COLO668 (cell line): ENCODE measurements at regions not wholly inside any gene's neighbourhood (a gene's known extent, or its start where the extent isn't known, plus 50 kb on each side); places are given as distances from the start of the nearest gene placed in this dataset.
"Not testable (repeated sequence)": the region's sequence is repeated elsewhere in the genome, so short reads cannot be mapped to it uniquely, and the experiment has no call there.

Source experiments
- DNase-seq: peaks from one replicate; lab custom pipeline; 2025; ENCODE audit not compliant: unreplicated experiment; lab: John Stamatoyannopoulos, UW

DNA sequence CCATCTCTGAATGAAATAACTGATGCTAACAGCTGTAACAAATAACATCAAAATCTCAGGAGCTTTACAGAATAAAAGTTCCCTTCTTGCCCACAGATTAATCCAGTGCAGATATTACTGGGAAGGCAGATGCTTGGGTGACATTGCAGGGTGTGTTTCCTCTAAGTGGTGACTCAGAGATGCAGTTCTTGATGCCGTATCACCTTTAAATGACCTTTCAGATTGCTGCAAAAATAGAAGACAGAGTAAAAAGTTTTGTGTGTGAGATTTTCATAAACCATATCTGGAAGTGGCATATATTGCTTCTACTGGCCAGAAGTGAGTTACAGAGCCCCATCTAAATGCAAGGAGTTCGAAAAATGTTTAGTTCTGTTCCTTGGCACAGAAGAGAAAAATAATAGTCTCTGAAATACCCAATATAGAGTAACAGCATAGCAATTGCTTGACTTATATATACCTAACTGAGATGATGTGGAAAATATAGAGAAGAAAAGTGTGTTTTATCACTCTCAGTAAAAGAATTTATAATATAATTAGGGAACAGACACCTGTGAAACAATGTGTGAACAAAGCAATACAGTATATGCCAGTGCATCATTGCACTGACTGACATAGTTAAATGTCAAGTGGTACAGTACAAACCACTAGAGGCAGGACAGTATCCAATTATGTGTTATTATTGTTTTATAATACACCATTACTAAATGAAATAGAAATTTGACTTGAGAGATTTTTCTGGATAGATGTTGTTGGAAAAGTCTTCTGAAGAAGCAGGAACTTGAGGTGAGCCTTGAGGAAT, 430.7 kb upstream of the CBLB start:
- no peak for DNase-seq

DNA sequence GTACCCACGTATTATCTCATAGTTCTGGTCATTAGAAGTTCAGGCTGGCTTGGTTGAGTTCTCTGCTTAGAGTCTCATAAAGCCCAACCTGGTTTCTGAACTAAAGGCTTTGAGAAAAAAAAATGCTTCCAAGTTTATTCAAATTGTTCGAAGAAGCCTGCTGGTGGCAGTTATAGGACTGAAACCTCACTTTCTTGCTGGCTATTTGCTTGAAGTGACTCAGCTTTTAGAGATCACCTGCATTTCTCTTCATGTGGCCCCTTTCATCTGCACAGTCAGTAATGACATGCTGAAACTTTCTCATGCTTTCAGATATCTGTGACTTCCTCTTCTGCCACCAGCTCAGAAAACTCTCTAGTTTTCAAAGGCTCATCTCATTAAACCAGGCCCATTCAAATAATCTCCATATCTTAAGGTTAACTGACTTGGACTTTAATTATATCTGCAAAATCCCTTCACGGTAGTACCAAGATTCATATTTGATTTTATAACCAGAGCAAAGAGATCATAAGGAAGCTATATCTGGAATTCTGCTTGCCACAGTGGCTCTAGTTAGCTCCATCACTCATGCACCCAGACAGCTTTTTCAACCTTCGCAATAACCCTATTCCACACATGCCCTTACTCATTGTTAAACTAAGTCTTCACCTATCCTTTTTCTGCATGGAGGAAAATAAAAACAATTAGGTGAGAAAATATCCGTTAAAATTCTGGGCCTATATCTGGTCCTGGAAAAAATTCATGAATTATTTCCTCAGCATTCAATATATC, 433.8 kb upstream of the CBLB start:
- DNase-seq = no peak

DNA sequence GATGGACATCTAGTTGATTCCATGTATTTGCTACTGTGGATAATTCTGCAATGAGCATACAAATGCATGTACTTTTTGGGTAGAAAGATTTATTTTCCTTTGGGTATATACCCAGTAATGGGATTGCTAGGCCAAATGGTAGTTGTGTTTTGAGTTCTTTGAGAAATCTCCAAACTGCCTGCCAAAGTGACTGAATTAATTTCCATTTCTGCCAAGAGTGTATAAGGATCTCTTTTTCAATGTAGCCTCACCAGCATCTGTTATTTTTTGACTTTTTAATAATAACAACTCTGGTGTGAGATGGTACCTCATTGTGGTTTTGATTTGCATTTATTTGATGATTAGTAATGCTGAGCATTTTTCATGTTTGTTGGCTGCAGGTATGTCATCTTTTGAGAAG, 435.0 kb upstream of the CBLB start:
- no peak for DNase-seq

DNA sequence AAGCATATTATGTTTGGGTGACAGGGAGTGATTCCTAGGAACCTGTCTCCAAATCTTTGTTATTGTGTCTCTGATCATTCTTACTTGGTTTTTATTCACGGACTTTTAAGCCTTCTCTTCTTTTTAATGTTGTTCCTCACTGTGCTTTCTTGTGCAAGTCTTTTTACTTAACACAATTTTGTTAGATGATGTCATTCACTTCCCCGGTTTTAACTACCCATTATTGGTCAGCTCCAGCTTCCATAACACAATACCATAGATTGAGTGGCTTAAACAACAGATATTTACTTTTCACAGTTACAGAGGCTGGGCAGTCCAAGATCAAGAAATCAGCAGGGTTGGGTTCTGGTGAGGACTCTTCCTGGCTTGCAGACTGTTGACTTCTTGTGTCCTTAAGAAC, 436.3 kb upstream of the CBLB start:
- DNase-seq = no peak

DNA sequence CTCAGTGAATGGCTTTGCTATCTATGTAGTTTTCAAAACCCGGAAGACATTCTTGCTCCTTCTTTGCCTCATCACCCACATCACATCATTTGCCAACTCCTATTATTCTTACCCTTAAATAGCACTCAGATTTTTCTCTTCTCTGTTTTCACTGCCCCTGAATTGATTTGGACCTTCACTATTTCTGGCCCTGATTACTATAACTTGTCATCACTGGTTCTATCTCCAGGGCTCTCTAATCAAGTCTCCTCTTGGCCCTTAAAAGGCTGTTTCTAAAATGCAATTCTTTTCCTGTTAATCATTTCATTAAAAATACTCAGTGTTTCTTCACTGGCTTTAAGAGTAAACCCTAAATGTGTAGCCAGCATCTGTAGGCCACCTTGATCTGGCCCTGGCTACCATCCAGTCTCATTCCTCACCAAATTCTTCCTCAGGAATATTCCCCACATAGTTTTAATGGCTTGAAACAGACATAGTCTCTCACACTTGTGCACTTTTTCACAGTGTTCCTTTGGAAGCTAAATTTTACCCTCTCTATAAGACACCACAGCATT, 437.1 kb upstream of the CBLB start:
- no peak for DNase-seq

DNA sequence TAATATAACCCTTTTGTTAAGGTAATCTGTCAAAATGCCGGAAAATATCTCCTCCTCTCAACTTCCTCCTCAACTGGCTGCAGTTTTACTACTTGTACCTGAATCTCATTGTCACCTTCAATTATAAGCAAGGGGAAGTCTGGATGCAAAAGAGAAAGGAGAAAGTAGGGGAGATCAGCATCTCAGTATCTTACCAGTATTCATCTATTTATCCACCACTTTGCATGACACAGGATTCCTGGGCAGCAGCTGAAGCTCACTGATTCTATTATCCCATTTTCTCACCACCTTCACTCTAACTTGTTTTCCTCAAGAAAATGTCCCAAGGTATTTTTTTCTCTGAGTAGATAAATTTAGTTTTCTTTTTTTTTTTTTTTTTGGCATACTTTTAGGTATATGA, 440.5 kb upstream of the CBLB start:
- no peak for DNase-seq

DNA sequence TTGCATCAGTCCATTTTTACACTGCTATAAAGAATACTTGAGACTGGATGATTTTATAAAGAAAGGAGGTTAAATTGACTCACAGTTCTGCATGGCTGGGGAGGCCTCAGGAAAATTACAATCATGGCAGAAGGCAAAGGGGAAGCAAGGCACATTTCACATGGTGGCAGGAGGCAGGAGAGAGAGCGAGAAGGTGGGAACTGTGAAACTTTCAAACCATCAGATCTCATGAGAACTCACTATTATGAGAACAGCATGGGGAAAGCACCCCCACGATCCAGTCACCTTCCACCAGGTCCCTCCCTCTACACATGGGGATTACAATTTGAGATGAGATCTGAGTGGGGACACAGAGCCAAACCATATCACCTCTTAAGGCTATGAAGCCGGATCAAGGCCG, 441.0 kb upstream of the CBLB start:
- DNase-seq = not testable (repeated sequence)

DNA sequence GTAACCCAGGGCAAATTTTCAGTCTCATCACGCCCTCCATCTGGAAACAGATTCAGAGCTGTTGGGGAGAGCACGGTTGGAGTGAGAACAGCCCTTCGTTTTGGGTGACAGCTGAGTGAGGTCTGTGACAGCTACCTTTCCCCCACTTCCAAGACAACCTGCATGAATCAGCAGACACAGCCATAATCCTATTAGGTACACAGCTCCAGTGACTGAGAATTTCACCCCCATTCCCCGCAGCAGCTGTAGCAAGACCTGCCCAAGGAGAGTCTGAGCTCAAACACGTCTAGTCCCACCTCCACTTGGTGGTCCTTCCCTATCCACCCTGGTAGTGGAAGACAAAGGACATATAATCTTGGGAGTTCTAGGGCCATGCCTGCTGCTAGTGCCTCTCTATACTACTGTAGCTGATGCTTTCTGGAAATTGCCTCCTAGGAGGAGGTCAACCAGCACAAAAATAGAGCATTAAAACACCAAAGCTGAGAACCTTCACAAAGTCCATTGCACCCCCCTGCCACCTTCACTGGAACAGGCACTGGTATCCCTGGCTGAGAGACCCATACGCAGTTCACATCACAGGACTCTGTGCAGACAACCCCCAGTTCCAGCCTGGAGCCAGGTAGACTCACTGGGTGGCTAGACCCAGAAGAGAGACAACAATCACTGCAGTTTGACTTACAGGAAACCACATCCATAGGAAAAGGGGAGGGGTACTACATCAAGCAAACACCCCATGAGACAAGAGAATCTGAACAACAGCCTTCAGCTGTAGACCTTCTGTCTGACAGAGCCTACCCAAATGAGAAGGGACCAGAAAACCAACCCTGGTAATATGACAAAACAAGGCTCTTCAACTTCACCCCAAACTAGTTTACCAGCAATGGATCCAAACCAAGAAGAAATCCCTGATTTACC, 448.6 kb upstream of the CBLB start:
- DNase-seq = no peak

DNA sequence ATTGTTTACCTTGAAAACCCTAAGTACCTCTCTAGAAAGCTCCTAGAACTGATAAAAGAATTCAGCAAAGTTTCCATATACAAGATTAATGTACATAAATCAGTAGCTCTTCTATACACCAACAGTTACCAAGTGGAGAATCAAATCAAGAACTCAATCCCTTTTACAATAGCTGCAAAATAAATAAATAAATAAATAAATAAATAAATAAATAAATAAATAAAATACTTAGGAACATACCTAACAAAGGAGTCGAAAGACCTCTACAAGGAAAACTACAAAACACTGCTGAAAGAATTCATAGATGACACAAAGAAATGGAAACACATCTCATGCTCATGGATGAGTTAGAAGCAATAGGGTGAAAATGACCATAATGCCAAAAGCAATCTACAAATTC, 452.6 kb upstream of the CBLB start:
- not testable (repeated sequence) for DNase-seq

DNA sequence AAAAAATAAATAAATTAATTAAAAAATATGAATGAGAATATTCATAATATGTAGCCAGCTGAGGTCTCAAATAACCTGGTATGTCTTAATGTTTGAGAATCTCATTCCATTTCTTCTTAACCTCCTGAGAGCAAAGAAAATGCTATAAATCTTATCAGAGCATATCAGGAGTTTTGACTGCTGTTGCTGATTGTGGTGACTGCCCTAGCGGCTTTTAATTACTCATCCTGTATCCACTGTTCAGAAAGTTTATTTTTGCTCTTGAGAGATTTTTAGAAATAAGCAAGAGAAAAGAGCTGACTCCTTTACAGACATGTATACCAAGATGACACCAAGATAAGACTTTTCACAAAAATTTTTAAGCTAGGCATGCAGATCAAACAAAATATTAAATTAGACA, 454.8 kb upstream of the CBLB start:
- no peak for DNase-seq

DNA sequence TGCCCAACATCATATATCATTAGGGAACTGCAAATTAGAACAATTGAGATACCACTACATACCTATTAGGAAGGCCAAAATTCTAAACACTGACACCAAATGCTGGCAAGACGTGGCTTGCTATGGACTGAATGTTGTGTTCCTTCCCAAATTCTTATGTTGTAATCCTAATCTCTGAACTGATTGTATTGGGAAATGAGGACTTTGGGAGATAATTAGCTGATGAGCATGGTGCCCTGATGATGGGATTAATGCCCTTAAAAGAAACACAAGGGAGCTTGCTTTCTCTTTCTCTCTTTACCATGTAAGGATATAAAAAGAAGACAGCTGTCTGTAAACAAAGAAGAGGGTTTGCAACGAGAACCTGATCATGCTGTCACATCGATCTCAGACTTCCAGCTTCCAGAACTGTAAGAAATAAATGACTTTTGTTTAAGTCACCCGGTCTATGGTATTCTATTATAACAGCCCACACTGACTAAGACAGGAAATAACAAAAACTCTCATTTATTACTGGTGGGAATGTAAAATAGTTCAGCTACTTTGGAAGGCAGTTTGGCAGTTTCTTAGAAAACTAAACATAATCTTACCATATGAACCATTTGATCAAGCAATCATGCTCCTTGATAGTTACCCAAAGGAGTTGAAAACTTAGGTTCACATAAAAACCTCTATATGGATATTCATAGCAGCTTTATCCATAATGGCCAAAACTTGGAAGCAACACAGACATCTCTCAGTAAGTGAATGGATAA, 458.3 kb upstream of the CBLB start:
- no peak for DNase-seq

DNA sequence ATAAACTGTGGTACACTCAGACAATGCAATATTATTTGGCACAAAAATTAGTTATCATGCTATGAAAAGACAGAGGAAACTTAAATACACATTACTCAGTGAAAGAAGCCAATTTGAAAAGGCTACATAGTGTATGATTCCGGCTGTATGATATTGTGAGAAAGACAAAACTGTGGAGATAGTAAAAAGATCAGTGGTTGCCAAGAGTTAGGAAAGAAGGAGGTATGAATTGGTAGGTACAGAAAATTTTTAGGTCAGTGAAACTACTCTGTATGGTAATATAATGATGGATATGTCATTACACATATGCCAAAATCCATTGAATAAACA, 458.8 kb upstream of the CBLB start:
- DNase-seq = no peak

DNA sequence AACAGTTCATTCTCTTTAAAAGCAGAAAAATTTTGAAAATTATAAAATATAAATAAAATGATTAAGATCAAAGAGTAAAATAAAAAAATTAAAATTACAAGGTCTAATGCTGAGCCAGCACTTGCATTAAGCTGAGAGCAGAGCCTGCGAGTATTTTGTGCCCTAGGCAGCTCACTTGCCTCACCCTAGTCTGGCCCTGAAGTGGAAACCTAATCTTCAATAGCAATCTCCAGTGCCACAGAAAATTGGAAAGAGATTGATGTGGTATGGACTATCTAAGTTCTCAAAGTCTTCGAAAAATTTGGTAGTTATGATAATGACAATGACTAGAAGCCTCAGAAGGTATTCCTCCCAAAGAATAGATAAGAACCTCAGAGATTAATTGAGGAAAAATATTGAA, 459.4 kb upstream of the CBLB start:
- DNase-seq = no peak

DNA sequence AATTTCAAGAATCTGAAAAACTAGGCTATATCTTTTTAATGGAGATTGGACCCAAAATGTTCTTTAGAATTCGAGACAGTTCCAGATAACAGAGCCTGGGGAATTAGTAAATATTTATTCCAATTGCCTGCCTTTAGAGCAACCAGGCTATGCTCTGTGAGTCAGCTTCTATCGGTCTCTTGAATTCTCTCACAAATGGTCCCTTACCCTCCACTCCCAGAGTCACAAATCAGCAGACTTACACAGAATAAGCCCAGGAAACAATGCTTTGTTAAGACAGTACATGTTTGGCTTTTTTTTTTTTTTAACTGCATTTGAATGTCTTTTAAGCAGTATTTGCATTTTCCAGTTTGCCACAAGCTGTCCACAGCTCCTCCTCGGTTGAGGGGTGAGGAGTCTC, 460.7 kb upstream of the CBLB start:
- no peak for DNase-seq

DNA sequence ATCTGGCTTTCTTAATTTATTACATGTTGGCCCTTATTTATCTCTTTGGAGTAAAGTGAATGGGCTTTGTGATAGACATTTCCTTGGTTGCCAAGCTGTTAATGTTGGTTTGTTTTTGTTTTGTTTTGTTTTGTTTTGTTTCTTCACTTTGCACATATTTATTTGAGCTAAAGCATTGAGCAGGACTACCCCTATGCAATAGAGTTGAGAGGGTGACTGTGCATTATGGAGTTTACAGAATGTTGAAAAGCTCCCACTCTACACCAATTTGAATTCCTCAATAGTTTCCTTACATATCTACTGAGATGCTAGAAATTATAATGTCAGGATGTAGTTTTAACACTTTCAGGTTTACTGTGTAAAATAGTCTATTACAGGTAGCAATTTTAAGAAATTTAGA, 462.8 kb upstream of the CBLB start:
- no peak for DNase-seq

DNA sequence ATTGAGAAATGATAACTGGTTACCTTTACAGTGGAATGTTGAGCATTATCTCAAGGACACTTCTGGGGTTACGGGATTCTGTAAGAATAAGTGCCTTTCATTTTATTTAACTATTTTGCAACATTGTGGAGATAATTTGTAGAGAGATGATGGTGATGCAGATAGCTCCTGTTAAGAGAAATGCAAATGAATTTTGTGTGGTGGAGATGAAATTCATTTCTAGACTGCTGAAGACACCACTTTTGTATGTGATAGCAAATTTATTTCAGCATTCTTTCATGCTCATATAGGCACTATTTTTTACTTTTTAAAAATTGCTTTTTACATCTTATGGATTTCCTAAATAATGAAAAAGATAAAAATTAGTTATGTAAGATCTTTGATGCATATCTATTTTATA, 463.3 kb upstream of the CBLB start:
- DNase-seq = no peak

DNA sequence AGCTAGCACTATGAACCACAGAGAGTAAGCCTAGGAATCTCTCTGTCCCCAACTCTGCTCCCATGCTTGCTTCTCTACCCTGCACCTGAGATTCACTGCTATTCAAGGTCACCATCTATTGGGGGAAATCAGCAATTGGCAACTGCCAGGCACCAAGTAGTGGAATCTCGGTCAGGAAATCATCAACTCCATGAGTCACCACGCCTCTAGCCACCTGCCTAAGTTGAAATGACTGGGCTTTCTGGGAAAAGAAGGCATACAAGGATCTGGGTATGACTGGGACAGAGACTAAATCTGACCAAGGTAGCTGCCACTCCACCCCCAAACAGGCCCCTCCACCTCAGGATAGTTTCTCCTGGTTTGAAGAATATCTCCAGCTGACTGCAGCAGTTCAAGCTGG, 464.1 kb upstream of the CBLB start:
- DNase-seq = no peak

DNA sequence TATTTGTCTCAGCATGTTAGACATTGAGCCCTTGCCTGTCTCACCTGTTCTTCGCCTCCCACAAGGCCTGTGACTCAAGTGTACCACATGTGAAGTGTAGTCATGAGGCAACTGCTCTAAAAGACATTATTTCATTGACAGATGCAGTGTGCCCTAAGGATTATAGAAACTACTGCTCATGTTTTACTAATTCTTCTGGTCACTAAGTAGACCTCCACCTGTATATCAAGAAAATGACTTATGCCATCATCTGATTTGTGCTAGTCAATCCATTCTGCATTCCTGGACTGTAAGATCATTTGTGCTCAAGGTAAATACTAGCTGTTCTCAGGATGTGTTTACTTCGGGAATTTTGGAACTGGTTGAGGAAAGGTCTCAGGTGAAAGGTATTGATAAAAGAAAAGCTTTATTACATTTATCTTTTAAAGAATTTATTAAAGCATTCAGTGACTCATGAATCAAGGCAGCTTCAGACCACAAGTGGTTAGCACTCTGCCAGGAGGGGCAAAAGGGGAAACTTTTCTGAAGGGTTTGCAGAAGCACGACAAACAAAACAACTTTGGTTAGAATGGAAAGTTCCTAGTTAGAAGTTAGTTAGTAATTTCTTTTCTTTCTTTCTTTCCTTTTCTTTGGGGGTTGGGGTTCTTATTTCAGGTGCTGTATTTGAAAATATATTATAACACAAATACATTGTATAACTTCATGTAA, 465.3 kb upstream of the CBLB start:
- DNase-seq = no peak

DNA sequence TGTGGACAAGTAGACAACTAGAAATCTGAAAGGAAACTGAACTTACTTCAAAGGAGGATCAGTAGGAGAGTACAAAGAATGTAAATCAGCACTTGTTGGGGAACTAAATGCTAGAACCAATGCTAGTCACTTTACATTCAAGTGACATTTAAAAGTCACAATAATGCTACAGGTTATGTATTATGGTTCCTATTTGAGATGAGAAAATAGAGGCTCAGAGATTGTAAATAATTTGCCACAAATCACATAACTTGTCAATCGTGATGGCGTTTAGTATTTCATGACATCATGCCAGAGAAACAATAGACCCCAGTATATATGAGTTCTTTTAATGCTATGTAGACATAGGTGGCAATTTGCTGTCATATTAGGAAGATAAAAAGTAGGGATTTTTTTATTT, 467.8 kb upstream of the CBLB start:
- no peak for DNase-seq

DNA sequence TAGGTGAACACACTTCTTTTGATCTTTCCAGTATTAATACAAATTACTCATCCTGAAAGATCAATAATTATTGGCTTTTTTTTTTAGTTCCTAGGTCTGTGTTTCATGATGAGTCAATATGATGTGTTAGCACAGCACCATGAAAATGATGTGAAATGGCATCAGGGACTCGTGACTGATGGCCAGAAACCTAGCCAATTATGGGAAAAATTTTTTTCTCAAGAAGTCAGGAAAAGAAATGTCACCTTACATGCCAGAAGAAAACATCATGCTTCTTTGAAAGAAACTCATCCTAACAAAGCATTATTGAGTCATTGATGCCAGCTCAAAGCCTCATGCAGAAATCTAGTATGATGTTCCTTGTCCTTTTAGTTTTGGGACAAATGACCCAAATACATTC, 468.3 kb upstream of the CBLB start:
- no peak for DNase-seq
